AG04450 (cell line): ENCODE measurements at regions not wholly inside any gene's neighbourhood (a gene's known extent, or its start where the extent isn't known, plus 50 kb on each side); places are given as distances from the start of the nearest gene placed in this dataset.

Source experiments
- CTCF ChIA-PET: fragments of 300-600, 350-600 bp; formaldehyde crosslinking; extraction: SDS; loops from one replicate; lab custom pipeline; 2022; ENCODE audit warnings: antibody characterized with exemption, inconsistent platforms; lab: Charles Lee
- POLR2A ChIA-PET: fragments of 350-600 bp; formaldehyde crosslinking; extraction: SDS; loops from one replicate; lab custom pipeline; 2021; ENCODE audit warnings: antibody characterized with exemption, inconsistent platforms; lab: Yijun Ruan, JAX
- DNase-seq: peaks from one replicate; pipeline ENCODE4 v3.0.0-alpha.2; 2011; ENCODE audit warnings: low read depth, low spot score
- H3K27ac ChIP-seq: one replicate; pipeline ENCODE4 v1.5.1; 2012; ENCODE audit warnings: low read depth, low read length, control low read depth
- H3K27me3 ChIP-seq: one replicate; pipeline ENCODE4 v1.6.0; 2012; ENCODE audit warnings: low read length; ENCODE audit not compliant: control insufficient read depth, insufficient read depth
- H3K4me3 ChIP-seq: 2 replicates; pipeline ENCODE4 v1.5.1; 2011; ENCODE audit warnings: mild to moderate bottlenecking, low read depth, low read length, control low read depth
- H3K9me3 ChIP-seq: 2 replicates; pipeline ENCODE4 v1.5.1; 2012; ENCODE audit warnings: low read length; ENCODE audit not compliant: control insufficient read depth, insufficient read depth
- TF ChIP-seq, protein P1 (sequence below): IDR thresholded peaks from 2 replicates; pipeline ENCODE4 v1.5.1; 2011; ENCODE audit warnings: low read depth, low read length, control low read depth, inconsistent platforms

DNA sequence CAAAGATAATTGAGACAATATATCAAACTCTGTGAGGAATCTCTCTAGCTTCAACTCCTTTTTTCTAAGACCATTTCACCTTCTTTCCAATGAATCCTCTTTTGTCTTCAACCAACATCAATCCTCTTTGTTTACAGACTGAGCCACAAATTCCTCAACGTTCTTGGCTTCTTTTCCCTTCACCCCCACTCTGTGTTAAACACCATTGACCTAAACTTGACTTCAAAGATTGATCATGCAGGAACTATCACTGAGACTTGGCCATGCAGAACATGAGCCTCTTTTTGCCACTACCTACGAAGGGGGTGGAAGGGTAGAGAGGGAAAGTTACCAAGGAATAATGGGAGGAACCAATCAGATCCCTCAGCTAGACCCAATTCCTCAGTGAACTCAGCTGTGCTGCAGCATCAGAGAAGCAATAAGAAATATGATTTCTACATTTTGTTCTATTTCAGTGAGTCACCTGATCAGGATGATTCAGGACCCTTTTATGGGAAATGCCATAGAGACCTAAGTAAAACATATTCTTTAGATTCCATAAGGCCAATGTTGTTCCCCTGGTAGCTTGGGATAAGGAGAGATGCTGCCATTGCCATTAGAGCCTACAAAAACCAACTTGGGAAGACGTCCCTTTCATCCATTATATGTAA lies 187.7 kb upstream of the RGMB start:
- Histone ChIP-seq H3K27me3 (no peaks in the 10 kb centered on the region), H3K27ac (no peak overlapping the region), H3K4me3 (no peak overlapping the region), H3K9me3 (no peaks in the 10 kb centered on the region)
- CTCF ChIA-PET: interaction anchor here (0.6 kb wide), 1 partner anchor 85 kb away, joined by 4 read pairs; no protein-coding TSS in a partner anchor
- POLR2A ChIA-PET: no interaction called here
- DNase-seq: no peak
- TF ChIP-seq, protein P1, sequence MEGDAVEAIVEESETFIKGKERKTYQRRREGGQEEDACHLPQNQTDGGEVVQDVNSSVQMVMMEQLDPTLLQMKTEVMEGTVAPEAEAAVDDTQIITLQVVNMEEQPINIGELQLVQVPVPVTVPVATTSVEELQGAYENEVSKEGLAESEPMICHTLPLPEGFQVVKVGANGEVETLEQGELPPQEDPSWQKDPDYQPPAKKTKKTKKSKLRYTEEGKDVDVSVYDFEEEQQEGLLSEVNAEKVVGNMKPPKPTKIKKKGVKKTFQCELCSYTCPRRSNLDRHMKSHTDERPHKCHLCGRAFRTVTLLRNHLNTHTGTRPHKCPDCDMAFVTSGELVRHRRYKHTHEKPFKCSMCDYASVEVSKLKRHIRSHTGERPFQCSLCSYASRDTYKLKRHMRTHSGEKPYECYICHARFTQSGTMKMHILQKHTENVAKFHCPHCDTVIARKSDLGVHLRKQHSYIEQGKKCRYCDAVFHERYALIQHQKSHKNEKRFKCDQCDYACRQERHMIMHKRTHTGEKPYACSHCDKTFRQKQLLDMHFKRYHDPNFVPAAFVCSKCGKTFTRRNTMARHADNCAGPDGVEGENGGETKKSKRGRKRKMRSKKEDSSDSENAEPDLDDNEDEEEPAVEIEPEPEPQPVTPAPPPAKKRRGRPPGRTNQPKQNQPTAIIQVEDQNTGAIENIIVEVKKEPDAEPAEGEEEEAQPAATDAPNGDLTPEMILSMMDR: no peak

DNA sequence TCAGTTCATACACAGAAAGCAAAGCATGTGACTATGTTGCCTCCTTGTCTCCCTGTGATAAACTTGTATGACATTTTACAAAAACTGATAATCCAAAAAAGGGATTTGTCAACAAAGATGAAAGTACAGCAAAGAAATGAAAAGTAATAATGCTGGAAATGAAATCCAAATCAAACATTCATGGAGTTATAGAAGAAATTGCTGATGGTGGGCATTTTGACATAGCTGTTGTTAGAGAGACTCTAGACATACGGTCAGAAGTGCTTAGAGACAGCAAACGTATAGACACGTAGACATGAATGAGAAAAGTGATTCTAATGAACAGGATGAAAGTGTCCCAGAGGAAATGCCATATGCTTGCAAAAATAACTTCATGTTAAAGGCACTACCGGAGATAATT lies 186.9 kb upstream of the RGMB start:
- ChIA-PET POLR2A (no interaction called here), CTCF (no interaction called here)
- no peak overlapping the region for H3K27ac ChIP-seq
- TF ChIP-seq, protein P1: no peak
- no peaks in the 10 kb centered on the region for H3K9me3 ChIP-seq
- H3K27me3 ChIP-seq: no peaks in the 10 kb centered on the region
- DNase-seq: no peak
- H3K4me3 ChIP-seq: no peak overlapping the region

DNA sequence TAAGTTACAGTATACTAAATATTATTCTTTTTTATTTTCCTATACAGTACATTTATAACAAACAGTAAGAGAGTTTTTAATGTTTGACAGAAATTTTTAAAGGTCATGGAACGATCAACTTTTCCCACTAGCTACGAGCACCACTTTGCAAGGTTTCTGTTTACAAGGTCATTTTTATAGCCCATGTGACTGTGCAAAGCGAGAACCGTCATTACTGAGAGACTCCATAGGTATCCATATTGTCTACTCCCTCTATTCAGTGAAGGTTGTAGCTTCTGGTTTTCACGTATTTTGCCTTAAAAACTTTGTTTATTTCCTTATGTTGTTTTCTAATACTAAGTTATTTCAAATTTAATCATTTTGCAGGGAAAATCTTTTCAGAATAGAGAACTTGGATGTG lies 186.3 kb upstream of the RGMB start:
- CTCF ChIA-PET: no interaction called here
- POLR2A ChIA-PET: no interaction called here
- H3K4me3 ChIP-seq: no peak overlapping the region
- no peak overlapping the region for H3K27ac ChIP-seq
- no peaks in the 10 kb centered on the region for H3K27me3 ChIP-seq
- no peaks in the 10 kb centered on the region for H3K9me3 ChIP-seq
- TF ChIP-seq, protein P1: no peak
- DNase-seq: no peak

DNA sequence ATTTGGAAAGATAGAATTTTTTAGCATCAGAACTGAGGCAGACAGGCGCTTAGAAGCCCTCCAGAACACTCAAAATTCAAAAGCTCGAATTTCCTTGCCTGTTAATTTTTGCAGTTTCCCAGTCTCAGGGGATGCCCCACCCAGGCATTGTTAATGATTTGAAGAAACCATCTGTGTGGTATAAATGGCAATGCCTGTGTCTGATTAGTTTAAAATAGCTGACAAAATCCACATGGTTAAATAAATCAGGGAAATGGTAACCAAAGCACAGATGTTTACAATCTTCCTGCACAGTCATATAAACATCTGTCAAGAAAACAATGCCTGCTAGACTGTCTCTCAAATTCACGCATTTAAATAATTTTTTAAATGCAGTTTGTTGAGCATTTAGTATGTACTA lies 185.2 kb upstream of the RGMB start:
- POLR2A ChIA-PET: no interaction called here
- no peak for DNase-seq
- TF ChIP-seq, protein P1: no peak
- CTCF ChIA-PET: interaction anchor here (1.0 kb wide), 1 partner anchor 19 kb away, joined by 3 read pairs; no protein-coding TSS in a partner anchor
- H3K9me3 ChIP-seq: no peaks in the 10 kb centered on the region
- no peaks in the 10 kb centered on the region for H3K27me3 ChIP-seq
- H3K27ac ChIP-seq: no peak overlapping the region
- no peak overlapping the region for H3K4me3 ChIP-seq

DNA sequence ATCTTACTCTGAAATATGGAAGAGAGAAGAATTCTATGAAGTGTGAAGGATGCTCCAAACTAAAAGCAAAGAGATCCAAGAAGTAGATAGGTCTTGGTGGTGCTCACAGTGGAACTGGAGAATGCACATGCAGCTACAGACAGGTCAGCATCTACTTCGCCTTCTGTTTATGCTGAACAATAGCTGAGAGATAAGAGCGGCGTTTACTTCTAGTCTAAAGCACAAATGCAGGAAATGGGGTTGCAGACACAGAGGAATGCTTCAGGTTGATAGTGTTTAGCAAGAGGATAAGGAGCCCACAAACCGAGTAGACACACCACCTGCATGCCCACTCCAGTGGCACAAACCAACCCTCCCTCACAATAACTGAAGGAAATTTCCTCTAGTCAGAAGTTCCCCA lies 180.0 kb upstream of the RGMB start:
- TF ChIP-seq, protein P1: no peak
- Histone ChIP-seq H3K9me3 (no peaks in the 10 kb centered on the region), H3K27me3 (no peaks in the 10 kb centered on the region), H3K4me3 (no peak overlapping the region), H3K27ac (no peak overlapping the region)
- no peak for DNase-seq
- ChIA-PET POLR2A (no interaction called here), CTCF (no interaction called here)
